H1 (cell line): ENCODE measurements at regions not wholly inside any gene's neighbourhood (a gene's known extent, or its start where the extent isn't known, plus 50 kb on each side); places are given as distances from the start of the nearest gene placed in this dataset.

Source experiments
- CTCF ChIA-PET: fragments of 300-600 bp; sonication (Branson Sonifier 250); formaldehyde crosslinking; loops from one replicate; lab custom pipeline; 2021; ENCODE audit not compliant: partially characterized antibody; lab: Charles Lee
- POLR2A ChIA-PET: fragments of 300-600 bp; sonication (Branson Sonifier 250); formaldehyde crosslinking; loops from one replicate; lab custom pipeline; 2021; ENCODE audit warnings: inconsistent platforms; ENCODE audit not compliant: partially characterized antibody; lab: Charles Lee
- DNase-seq, 2 experiments: peaks; one replicate each; pipeline versions ENCODE4 v3.0.0 to v3.0.0-alpha.2; 2010 to 2022; ENCODE audit warnings: low spot score in 2 of 2, low read depth in 1 of 2, mixed read lengths in 1 of 2
- FAIRE-seq: peaks from 2 replicates; lab custom pipeline; 2011; peaks lifted over from hg19 to GRCh38; lab: Jason Lieb, UNC
- H2AFZ ChIP-seq: 2 replicates; pipeline ENCODE4 v1.8.1; 2012; ENCODE audit warnings: low read length, inconsistent platforms
- H2AK5ac ChIP-seq: 2 replicates; pipeline ENCODE4 v1.6.1; 2013; ENCODE audit warnings: low read depth, low read length
- H2BK120ac ChIP-seq: replicated peaks from 2 replicates; pipeline ENCODE3; 2013; ENCODE audit warnings: low read depth, low read length, inconsistent platforms
- H2BK12ac ChIP-seq: 2 replicates; pipeline ENCODE4 v1.6.1; 2013; ENCODE audit warnings: low read depth, low read length
- H2BK15ac ChIP-seq: 2 replicates; pipeline ENCODE4 v1.6.1; 2013; ENCODE audit warnings: low read length
- H2BK20ac ChIP-seq: 2 replicates; pipeline ENCODE4 v1.6.1; 2013; ENCODE audit warnings: low read length
- H2BK5ac ChIP-seq: 2 replicates; pipeline ENCODE4 v1.6.1; 2013; ENCODE audit warnings: low read depth, low read length
- H3K14ac ChIP-seq: 2 replicates; pipeline ENCODE4 v1.6.1; 2013; ENCODE audit warnings: inconsistent platforms; ENCODE audit not compliant: insufficient read length
- H3K18ac ChIP-seq: 2 replicates; pipeline ENCODE4 v1.6.1; 2013; ENCODE audit warnings: low read length; ENCODE audit errors: extremely low read depth
- H3K23ac ChIP-seq: 2 replicates; pipeline ENCODE4 v1.6.1; 2013; ENCODE audit warnings: inconsistent platforms; ENCODE audit not compliant: insufficient read length
- H3K23me2 ChIP-seq: 2 replicates; pipeline ENCODE4 v1.6.1; 2013; ENCODE audit warnings: low read depth, low read length
- H3K27ac ChIP-seq: 2 replicates; pipeline ENCODE4 v1.6.1; 2011; ENCODE audit warnings: low read depth, low read length, inconsistent platforms
- H3K27me3 ChIP-seq, 4 experiments: replicated peaks in 1 of 4; 1 replicate in 1 of 4; 2 replicates in 3 of 4; pipeline versions ENCODE4 v1.6.1 to v1.8.1; 2011 to 2013; ENCODE audit warnings: low read length in 3 of 4, mild to moderate bottlenecking in 3 of 4, inconsistent platforms in 2 of 4, mixed read lengths in 2 of 4, moderate library complexity in 1 of 4; ENCODE audit not compliant: control insufficient read depth in 3 of 4, insufficient read depth in 3 of 4; ENCODE audit errors: extremely low read depth in 1 of 4
- H3K36me3 ChIP-seq, 4 experiments: 2 replicates each; pipeline versions ENCODE4 v1.6.1 to v1.8.1; 2011 to 2013; ENCODE audit warnings: mild to moderate bottlenecking in 4 of 4, low read length in 3 of 4, moderate library complexity in 2 of 4, control low read depth in 1 of 4, inconsistent platforms in 1 of 4; ENCODE audit not compliant: insufficient read depth in 4 of 4, control insufficient read depth in 2 of 4
- H3K4ac ChIP-seq: replicated peaks from 2 replicates; pipeline ENCODE3; 2013; ENCODE audit warnings: low read length, low read depth, mixed read lengths, inconsistent platforms; ENCODE audit not compliant: insufficient read length
- H3K4me1 ChIP-seq, 4 experiments: replicated peaks in 1 of 4; 1 replicate in 1 of 4; 2 replicates in 3 of 4; pipeline versions ENCODE4 v1.6.1 to v1.8.1; 2011 to 2013; ENCODE audit warnings: low read length in 3 of 4, inconsistent platforms in 2 of 4, mixed read lengths in 1 of 4; ENCODE audit not compliant: insufficient read depth in 4 of 4, control insufficient read depth in 3 of 4
- H3K4me2 ChIP-seq, 2 experiments: 2 replicates each; pipeline versions ENCODE4 v1.6.1 to v1.8.1; 2011 to 2013; ENCODE audit warnings: low read depth in 2 of 2, low read length in 2 of 2, control low read depth in 1 of 2, inconsistent platforms in 1 of 2, mild to moderate bottlenecking in 1 of 2; ENCODE audit not compliant: insufficient read depth in 1 of 2
- H3K4me3 ChIP-seq, 4 experiments: fragments of 200-600, 300-600 bp in 1 of 4; sonication (generic), shearing (Covaris generic), sonication (Bioruptor Twin) in 1 of 4; 2 replicates each; pipeline versions ENCODE4 v1.5.1 to v1.8.1; 2011 to 2016; ENCODE audit warnings: low read length in 4 of 4, low read depth in 3 of 4, control low read depth in 2 of 4, inconsistent platforms in 2 of 4, mild to moderate bottlenecking in 2 of 4, mixed read lengths in 1 of 4, moderate library complexity in 1 of 4; ENCODE audit not compliant: insufficient read depth in 2 of 4; ENCODE audit errors: extremely low read depth in 1 of 4
- H3K56ac ChIP-seq: replicated peaks from 2 replicates; pipeline ENCODE3; 2013; ENCODE audit warnings: low read depth, mild to moderate bottlenecking, mixed read lengths, low read length, inconsistent platforms; ENCODE audit not compliant: insufficient read length
- H3K79me1 ChIP-seq: 2 replicates; pipeline ENCODE4 v1.6.1; 2013; ENCODE audit warnings: low read depth, low read length, control low read depth
- H3K79me2 ChIP-seq, 2 experiments: 2 replicates each; pipeline versions ENCODE4 v1.6.1 to v1.8.1; 2012 to 2013; ENCODE audit warnings: low read length in 2 of 2, mild to moderate bottlenecking in 2 of 2, inconsistent platforms in 1 of 2; ENCODE audit not compliant: insufficient read depth in 2 of 2, control insufficient read depth in 1 of 2
- H3K9ac ChIP-seq, 4 experiments: replicated peaks in 1 of 4; 1 replicate in 1 of 4; 2 replicates in 3 of 4; pipeline versions ENCODE4 v1.6.1 to v1.8.1; 2011 to 2013; ENCODE audit warnings: low read depth in 3 of 4, low read length in 3 of 4, control low read depth in 2 of 4, mild to moderate bottlenecking in 2 of 4, moderate library complexity in 2 of 4, inconsistent platforms in 1 of 4; ENCODE audit errors: extremely low read depth in 1 of 4
- H3K9me3 ChIP-seq, 2 experiments: 2 replicates each; pipeline versions ENCODE4 v1.6.1 to v1.8.1; 2012 to 2013; ENCODE audit warnings: mild to moderate bottlenecking in 2 of 2, moderate library complexity in 2 of 2, control low read depth in 1 of 2, inconsistent platforms in 1 of 2, low read depth in 1 of 2, low read length in 1 of 2, mixed read lengths in 1 of 2; ENCODE audit not compliant: insufficient read depth in 2 of 2
- H4K20me1 ChIP-seq, 2 experiments: replicated peaks in 1 of 2; 2 replicates each; pipeline versions ENCODE3 to v1.8.1; 2011 to 2013; ENCODE audit warnings: inconsistent platforms in 2 of 2, low read length in 2 of 2, mild to moderate bottlenecking in 1 of 2; ENCODE audit not compliant: insufficient read depth in 2 of 2, control insufficient read depth in 1 of 2
- H4K5ac ChIP-seq: 2 replicates; pipeline ENCODE4 v1.6.1; 2013; ENCODE audit warnings: low read length, low read depth, mixed read lengths, inconsistent platforms; ENCODE audit not compliant: insufficient read length
- H4K8ac ChIP-seq: 2 replicates; pipeline ENCODE4 v1.8.0; 2013; ENCODE audit warnings: mild to moderate bottlenecking, moderate library complexity, low read length, inconsistent platforms; ENCODE audit not compliant: insufficient read depth; ENCODE audit errors: extremely low read depth
- H4K91ac ChIP-seq: replicated peaks from 2 replicates; pipeline ENCODE3; 2013; ENCODE audit warnings: low read length, mixed read lengths, inconsistent platforms; ENCODE audit not compliant: insufficient read length
- CBX5 ChIP-seq: fragments of 300-800, 300-1000 bp; sonication (generic); IDR thresholded peaks from 2 replicates; pipeline ENCODE4 v1.7.1; 2016; ENCODE audit warnings: antibody characterized with exemption, low read length, low read depth
- CEBPB ChIP-seq: IDR thresholded peaks from 2 replicates; pipeline ENCODE4 v1.6.1; 2012; ENCODE audit warnings: low read depth, low read length
- EGR1 ChIP-seq: IDR thresholded peaks from 2 replicates; pipeline ENCODE4 v1.6.1; 2011; ENCODE audit warnings: low read depth, low read length, borderline replicate concordance
- EP300 ChIP-seq, 2 experiments: IDR thresholded peaks; 1 replicate in 1 of 2; 2 replicates in 1 of 2; pipeline ENCODE4 v1.6.1; 2011 to 2012; ENCODE audit warnings: low read depth in 2 of 2, low read length in 2 of 2, mild to moderate bottlenecking in 2 of 2, borderline replicate concordance in 1 of 2, inconsistent platforms in 1 of 2, moderate library complexity in 1 of 2
- EZH2 ChIP-seq: fragments of 200-600 bp; sonication (generic); IDR thresholded peaks from 2 replicates; pipeline ENCODE4 v1.7.1; 2012; ENCODE audit warnings: low read depth, mild to moderate bottlenecking, moderate library complexity, low read length, inconsistent platforms; ENCODE audit not compliant: severe bottlenecking
- GTF2F1 ChIP-seq: IDR thresholded peaks from 2 replicates; pipeline ENCODE4 v1.6.1; 2012; ENCODE audit warnings: low read depth, low read length, improper control_type of control experiment, borderline replicate concordance
- HDAC2 ChIP-seq, 2 experiments: fragments of 300-600 bp in 1 of 2; sonication (generic) in 1 of 2; IDR thresholded peaks; 2 replicates each; pipeline ENCODE4 v1.6.1; 2011 to 2012; ENCODE audit warnings: low read depth in 2 of 2, low read length in 2 of 2, mild to moderate bottlenecking in 2 of 2, moderate library complexity in 2 of 2, borderline replicate concordance in 1 of 2, inconsistent platforms in 1 of 2
- HDAC6 ChIP-seq: IDR thresholded peaks from one replicate; pipeline ENCODE4 v1.7.1; 2012; ENCODE audit warnings: low read depth, mild to moderate bottlenecking, inconsistent platforms, low read length, moderate library complexity
- KDM4A ChIP-seq: IDR thresholded peaks from one replicate; pipeline ENCODE4 v1.7.1; 2012; ENCODE audit warnings: low read depth, mild to moderate bottlenecking, moderate library complexity, low read length, inconsistent platforms; ENCODE audit not compliant: severe bottlenecking
- MAX ChIP-seq: IDR thresholded peaks from 2 replicates; pipeline ENCODE4 v1.6.1; 2012; ENCODE audit warnings: inconsistent platforms
- PHF8 ChIP-seq: fragments of 200-600 bp; sonication (generic); conservative IDR thresholded peaks from 2 replicates; pipeline ENCODE4 v1.7.1; 2012; ENCODE audit warnings: low read depth, mild to moderate bottlenecking, inconsistent platforms, low read length, moderate library complexity
- SAP30 ChIP-seq: fragments of 300-600 bp; sonication (generic); IDR thresholded peaks from 2 replicates; pipeline ENCODE4 v1.7.1; 2012; ENCODE audit warnings: low read length, moderate library complexity, mild to moderate bottlenecking, inconsistent platforms; ENCODE audit not compliant: insufficient read depth, insufficient replicate concordance
- SP1 ChIP-seq: IDR thresholded peaks from 2 replicates; pipeline ENCODE4 v1.6.1; 2011; ENCODE audit warnings: low read depth, low read length
- WGBS, 2 experiments: shearing (Covaris generic) in 1 of 2; methylation state at CpG; one replicate each; pipeline versions ENCODE4 v1.1.6 to v1.1.7; 2013 to 2015; ENCODE audit warnings: low lambda C conversion rate in 2 of 2, mixed read lengths in 2 of 2, inconsistent platforms in 1 of 2, low coverage in 1 of 2, missing lambda C conversion rate in 1 of 2; ENCODE audit not compliant: insufficient replicate concordance in 2 of 2, insufficient coverage in 1 of 2, insufficient read length in 1 of 2; ENCODE audit errors: extremely low coverage in 1 of 2, missing lambda C conversion rate in 1 of 2; 5-methylcytosine and 5-hydroxymethylcytosine counted together

- H2BK12ac ChIP-seq, result no peak overlapping the region
- no peak overlapping the region for H4K91ac ChIP-seq
- H3K23me2 ChIP-seq, result no peaks in the 10 kb centered on the region
- H3K4me2 ChIP-seq, result no peak overlapping the region
- no peak overlapping the region for H2BK120ac ChIP-seq
- H3K79me1 ChIP-seq, result no peaks in the 10 kb centered on the region
- no peak overlapping the region for H2BK20ac ChIP-seq
- no peak overlapping the region for H3K56ac ChIP-seq
- no peak overlapping the region for H3K4ac ChIP-seq
- POLR2A ChIA-PET, result no interaction called here
- H3K4me3 ChIP-seq, result no peak overlapping the region
- H3K14ac ChIP-seq, result no peak overlapping the region
- H4K8ac ChIP-seq, result no peak overlapping the region
- H3K4me1 ChIP-seq, result no peaks in the 10 kb centered on the region
- no peak overlapping the region for H2BK15ac ChIP-seq
- WGBS, 2 experiments, result 85% methylated on average over 6 of the region's 6 CpGs; no CpG with 5 or more reads in 1 of the 2 experiments
- no peak overlapping the region for H2AK5ac ChIP-seq
- no peak for FAIRE-seq
- no peaks in the 10 kb centered on the region for H3K36me3 ChIP-seq
- H4K20me1 ChIP-seq, result no peaks in the 10 kb centered on the region
- H3K9me3 ChIP-seq, result no peaks in the 10 kb centered on the region
- no peak overlapping the region for H2BK5ac ChIP-seq
- CTCF ChIA-PET, result interaction anchor here (1.1 kb wide), 1 partner anchor 19 kb away, joined by 3 read pairs; no protein-coding TSS in a partner anchor
- no peak overlapping the region for H4K5ac ChIP-seq
- H2AFZ ChIP-seq, result peak overlapping the region; percentile 68
- H3K79me2 ChIP-seq, result no peaks in the 10 kb centered on the region
- no peaks in the 10 kb centered on the region for H3K27me3 ChIP-seq
- H3K23ac ChIP-seq, result no peak overlapping the region
- H3K27ac ChIP-seq, result no peak overlapping the region
- DNase-seq, result no peak
- H3K18ac ChIP-seq, result no peak overlapping the region
- no peak overlapping the region for H3K9ac ChIP-seq
- no peak for TF ChIP-seq CBX5
- no peak for TF ChIP-seq PHF8
- TF ChIP-seq HDAC6, result no peak
- no peak for TF ChIP-seq HDAC2 (IDR thresholded peaks at IDR 0.05; ENCODE audit: borderline replicate concordance in 1 of 2, low read depth in 2 of 2, low read length in 2 of 2)
- TF ChIP-seq GTF2F1, result no peak
- TF ChIP-seq EGR1, result no peak
- TF ChIP-seq MAX, result no peak
- TF ChIP-seq EP300 (IDR thresholded peaks at IDR 0.05; ENCODE audit: borderline replicate concordance in 1 of 2, low read depth in 2 of 2, low read length in 2 of 2), result no peak
- no peak for TF ChIP-seq SAP30
- TF ChIP-seq SP1, result no peak
- TF ChIP-seq CEBPB, result no peak
- TF ChIP-seq EZH2, result no peak
- TF ChIP-seq KDM4A, result no peak
Observed at GRCh38 chr1:82950606-82951200, 1048.2 kb downstream of the TTLL7 start.
